ENCODE measurements at regions not wholly inside any gene's neighbourhood (a gene's known extent, or its start where the extent isn't known, plus 50 kb on each side); places are given as distances from the start of the nearest gene placed in this dataset.

DNA sequence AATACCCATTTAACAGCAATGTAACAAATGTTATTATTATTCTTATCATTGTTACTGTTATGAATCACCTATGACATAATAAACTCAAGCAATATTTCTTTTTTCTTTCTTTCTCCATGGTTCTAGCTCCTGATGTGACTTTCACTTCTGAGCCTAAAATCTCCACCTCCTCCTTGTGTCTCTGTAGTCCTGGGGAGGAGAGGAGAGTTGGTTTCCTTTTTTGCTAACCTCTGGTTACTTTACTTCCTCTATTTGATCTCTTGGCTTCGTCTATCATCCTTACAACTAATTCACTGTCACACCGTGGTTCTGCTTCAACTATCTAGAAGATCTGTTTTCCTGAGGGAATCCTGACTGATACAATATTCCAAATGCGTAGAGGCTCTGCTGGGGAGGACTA is 456.6 kb downstream of the VRK1 start:
- Mint-ChIP-seq H3K4me1 (peaks cover 26 to 34% (median 28%) of the 10 kb centered on the region in 3 donors), H3K27ac (no peak overlapping the region), H3K4me3 (peak overlapping the region in 1 of 3 donors; percentile 38), H3K27me3 (no peaks in the 10 kb centered on the region), H3K9me3 (no peaks in the 10 kb centered on the region), H3K36me3 (peaks cover 4% of the 10 kb centered on the region)
- no peaks in the 10 kb centered on the region for H3K9me3 ChIP-seq
- H3K27ac ChIP-seq (ENCODE audit: low read length): no peak overlapping the region
- WGBS (ENCODE audit: insufficient coverage): no CpG with 5 or more reads among the region's 3 CpGs
- no peak for DNase-seq
- ATAC-seq (replicated peaks in 1 of 4): no peak
- H3K4me1 ChIP-seq (ENCODE audit: control insufficient read depth in 1 of 2, extremely low read depth in 1 of 2, insufficient read depth in 2 of 2, low read length in 2 of 2): peaks cover 9 to 10% of the 10 kb centered on the region in 2 experiments
- H3K27me3 ChIP-seq (replicated peaks in 1 of 2; ENCODE audit: control insufficient read depth in 2 of 2, extremely low read depth in 1 of 2, insufficient read depth in 2 of 2, low read length in 1 of 2): no peaks in the 10 kb centered on the region
- H3K36me3 ChIP-seq (ENCODE audit: control insufficient read depth in 2 of 2, extremely low read depth in 1 of 2, insufficient read depth in 1 of 2, low read length in 1 of 2): no peaks in the 10 kb centered on the region
- no peak overlapping the region for H3K4me3 ChIP-seq (ENCODE audit: control insufficient read depth in 1 of 2, extremely low read depth in 1 of 2, low read length in 1 of 2)
- CTCF ChIA-PET: no interaction called here
- POLR2A ChIA-PET: no interaction called here

DNA sequence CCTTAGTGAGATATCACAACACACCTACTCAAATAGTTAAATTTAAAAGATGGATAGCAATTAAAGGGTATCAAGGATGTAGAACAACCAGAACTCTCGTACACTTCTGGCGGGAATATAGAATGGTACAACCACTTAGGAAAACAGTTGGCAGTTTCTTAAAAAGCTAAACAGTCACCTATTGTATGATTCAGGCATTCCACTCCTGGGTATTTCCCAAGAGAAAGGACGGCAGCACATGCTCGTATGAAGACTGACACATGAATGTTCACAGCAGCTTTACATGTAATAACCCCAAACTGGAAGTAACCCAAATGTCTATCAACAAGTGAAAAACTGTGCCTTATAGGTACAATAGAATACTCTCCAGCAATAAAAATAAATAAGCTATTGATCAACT is 465.2 kb downstream of the VRK1 start:
- peaks cover 0 to 5% (median 3%) of the 10 kb centered on the region in 3 donors for H3K9me3 Mint-ChIP-seq
- peaks cover 0 to 4% of the 10 kb centered on the region in 2 donors for H3K27me3 Mint-ChIP-seq
- Histone ChIP-seq H3K4me3 (ENCODE audit: control insufficient read depth in 1 of 2, extremely low read depth in 1 of 2, low read length in 1 of 2) (no peak overlapping the region), H3K9me3 (no peaks in the 10 kb centered on the region), H3K4me1 (ENCODE audit: control insufficient read depth in 1 of 2, extremely low read depth in 1 of 2, insufficient read depth in 2 of 2, low read length in 2 of 2) (no peaks in the 10 kb centered on the region), H3K36me3 (ENCODE audit: control insufficient read depth in 2 of 2, extremely low read depth in 1 of 2, insufficient read depth in 1 of 2, low read length in 1 of 2) (no peaks in the 10 kb centered on the region), H3K27me3 (replicated peaks in 1 of 2; ENCODE audit: control insufficient read depth in 2 of 2, extremely low read depth in 1 of 2, insufficient read depth in 2 of 2, low read length in 1 of 2) (no peaks in the 10 kb centered on the region), H3K27ac (ENCODE audit: low read length) (no peak overlapping the region)
- ATAC-seq (replicated peaks in 1 of 4): no peak
- CTCF ChIA-PET: interaction anchor here in 1 of 2 donors (0.6 kb wide), 1 partner anchor 522 kb away, joined by 4 read pairs; no protein-coding TSS in a partner anchor
- DNase-seq: no peak
- H3K4me3 Mint-ChIP-seq: no peak overlapping the region
- no peak overlapping the region for H3K27ac Mint-ChIP-seq
- 90% methylated on average over 2 of the region's 4 CpGs for WGBS (ENCODE audit: insufficient coverage)
- H3K36me3 Mint-ChIP-seq: no peaks in the 10 kb centered on the region
- H3K4me1 Mint-ChIP-seq: peaks cover 0 to 5% (median 0%) of the 10 kb centered on the region in 3 donors
- POLR2A ChIA-PET: interaction anchor here in 1 of 2 donors (0.5 to 0.6 kb wide), 2 partner anchors 11 to 47 kb away, joined by 4 to 7 read pairs; no protein-coding TSS in a partner anchor

DNA sequence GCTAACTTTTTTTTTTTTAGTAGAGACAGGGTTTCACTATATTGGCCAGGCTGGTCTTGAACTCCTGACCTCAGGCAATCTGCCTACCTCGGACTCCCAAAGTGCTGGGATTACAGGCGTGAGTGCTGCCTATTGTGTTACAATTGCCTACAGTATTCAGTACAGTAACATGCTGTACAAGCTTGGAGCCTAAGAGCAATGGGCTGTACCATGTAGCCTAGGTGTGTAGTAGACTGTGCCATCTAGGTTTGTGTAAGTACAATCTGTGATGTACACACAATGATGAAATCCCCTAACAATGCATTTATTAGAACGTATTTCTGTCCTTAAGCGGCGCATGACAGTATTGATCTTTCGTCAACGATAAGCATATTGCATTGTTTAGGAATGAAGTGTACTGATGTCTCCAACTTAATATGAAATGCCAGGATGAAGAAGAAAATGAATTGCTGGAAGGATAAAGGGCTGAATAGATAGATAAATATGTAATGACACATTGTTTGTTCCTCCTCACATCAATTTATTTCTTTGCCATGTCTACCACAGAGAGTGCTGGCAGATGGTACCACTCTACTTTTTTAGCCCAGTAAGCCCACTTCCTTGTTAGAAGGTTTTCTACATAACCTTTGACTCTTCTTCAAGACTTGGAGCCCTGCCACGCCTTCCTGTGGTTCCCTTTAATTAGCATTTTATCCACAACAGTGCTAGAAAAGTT is 467.5 kb downstream of the VRK1 start:
- ATAC-seq (replicated peaks in 1 of 4) (no peak), DNase-seq (no peak)
- WGBS (ENCODE audit: insufficient coverage): 77% methylated on average over 3 of the region's 8 CpGs
- CTCF ChIA-PET: interaction anchor here in 1 of 2 donors (0.6 kb wide), 1 partner anchor 42 kb away, joined by 3 read pairs; no protein-coding TSS in a partner anchor
- Mint-ChIP-seq H3K4me1 (peaks cover 0 to 5% (median 0%) of the 10 kb centered on the region in 3 donors), H3K36me3 (no peaks in the 10 kb centered on the region), H3K9me3 (peaks cover 0 to 5% (median 3%) of the 10 kb centered on the region in 3 donors), H3K27me3 (peaks cover 0 to 4% of the 10 kb centered on the region in 2 donors), H3K27ac (no peak overlapping the region), H3K4me3 (no peak overlapping the region)
- H3K4me1 ChIP-seq (ENCODE audit: control insufficient read depth in 1 of 2, extremely low read depth in 1 of 2, insufficient read depth in 2 of 2, low read length in 2 of 2): no peaks in the 10 kb centered on the region
- no peak overlapping the region for H3K27ac ChIP-seq (ENCODE audit: low read length)
- no peaks in the 10 kb centered on the region for H3K9me3 ChIP-seq
- POLR2A ChIA-PET: interaction anchor here in 1 of 2 donors (0.6 kb wide), 1 partner anchor 60 kb away, joined by 8 read pairs; no protein-coding TSS in a partner anchor
- H3K36me3 ChIP-seq (ENCODE audit: control insufficient read depth in 2 of 2, extremely low read depth in 1 of 2, insufficient read depth in 1 of 2, low read length in 1 of 2): no peaks in the 10 kb centered on the region
- no peaks in the 10 kb centered on the region for H3K27me3 ChIP-seq (replicated peaks in 1 of 2; ENCODE audit: control insufficient read depth in 2 of 2, extremely low read depth in 1 of 2, insufficient read depth in 2 of 2, low read length in 1 of 2)
- no peak overlapping the region for H3K4me3 ChIP-seq (ENCODE audit: control insufficient read depth in 1 of 2, extremely low read depth in 1 of 2, low read length in 1 of 2)

DNA sequence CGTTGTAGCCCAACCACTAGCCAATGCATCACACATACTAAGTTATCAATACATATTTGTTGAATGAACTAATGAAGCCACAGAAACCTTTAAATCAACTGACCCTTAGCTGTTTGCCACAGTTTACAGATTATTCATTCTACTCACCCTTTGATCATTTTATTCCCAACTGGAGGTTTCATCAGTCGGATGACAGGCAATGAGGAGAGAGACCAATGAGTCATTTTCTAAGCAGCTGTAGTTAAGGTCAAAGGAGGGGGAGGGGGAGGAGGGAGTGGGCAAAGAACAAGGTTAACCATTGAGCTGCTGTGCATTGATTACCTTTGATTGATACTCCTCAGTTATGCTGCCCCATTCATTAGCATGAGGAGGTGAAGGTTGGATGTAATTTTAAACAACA is 469.5 kb downstream of the VRK1 start:
- 88% methylated on average over 1 of the region's 2 CpGs for WGBS (ENCODE audit: insufficient coverage)
- POLR2A ChIA-PET: no interaction called here
- H3K36me3 Mint-ChIP-seq: no peaks in the 10 kb centered on the region
- no peak overlapping the region for H3K4me3 ChIP-seq (ENCODE audit: control insufficient read depth in 1 of 2, extremely low read depth in 1 of 2, low read length in 1 of 2)
- no peaks in the 10 kb centered on the region for H3K9me3 ChIP-seq
- no peaks in the 10 kb centered on the region for H3K4me1 ChIP-seq (ENCODE audit: control insufficient read depth in 1 of 2, extremely low read depth in 1 of 2, insufficient read depth in 2 of 2, low read length in 2 of 2)
- peaks cover 0 to 4% of the 10 kb centered on the region in 2 donors for H3K27me3 Mint-ChIP-seq
- H3K27me3 ChIP-seq (replicated peaks in 1 of 2; ENCODE audit: control insufficient read depth in 2 of 2, extremely low read depth in 1 of 2, insufficient read depth in 2 of 2, low read length in 1 of 2): no peaks in the 10 kb centered on the region
- no peak for DNase-seq
- H3K4me1 Mint-ChIP-seq: peaks cover 0 to 5% (median 0%) of the 10 kb centered on the region in 3 donors
- no peak overlapping the region for H3K27ac ChIP-seq (ENCODE audit: low read length)
- no peak overlapping the region for H3K4me3 Mint-ChIP-seq
- CTCF ChIA-PET: no interaction called here
- H3K9me3 Mint-ChIP-seq: peaks cover 0 to 5% (median 3%) of the 10 kb centered on the region in 3 donors
- no peaks in the 10 kb centered on the region for H3K36me3 ChIP-seq (ENCODE audit: control insufficient read depth in 2 of 2, extremely low read depth in 1 of 2, insufficient read depth in 1 of 2, low read length in 1 of 2)
- H3K27ac Mint-ChIP-seq: no peak overlapping the region
- no peak for ATAC-seq (replicated peaks in 1 of 4)

DNA sequence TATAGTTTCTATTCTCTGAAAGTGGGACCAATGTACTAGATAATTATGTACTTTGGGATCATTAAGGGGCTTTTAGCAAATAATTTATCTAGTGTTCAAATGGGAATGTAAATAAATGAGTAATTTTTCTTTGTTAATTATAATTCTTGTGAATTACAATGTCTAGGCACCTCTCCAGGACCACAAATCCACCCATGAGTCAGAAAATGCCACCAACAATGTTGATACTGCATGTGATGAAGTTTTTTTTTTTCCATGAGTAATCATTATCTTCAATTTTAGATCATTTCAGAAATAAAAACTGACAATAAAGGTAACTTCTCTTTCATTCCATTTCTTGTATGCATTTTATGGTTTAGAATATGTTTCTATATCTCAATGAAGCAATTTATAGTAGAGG is 470.3 kb downstream of the VRK1 start:
- ChIA-PET CTCF (no interaction called here), POLR2A (no interaction called here)
- Mint-ChIP-seq H3K36me3 (no peaks in the 10 kb centered on the region), H3K27me3 (peaks cover under 1 to 7% of the 10 kb centered on the region in 2 donors), H3K27ac (no peak overlapping the region), H3K4me1 (peaks cover 0 to 5% (median 0%) of the 10 kb centered on the region in 3 donors), H3K4me3 (no peak overlapping the region), H3K9me3 (no peaks in the 10 kb centered on the region)
- no peak for DNase-seq
- no peaks in the 10 kb centered on the region for H3K4me1 ChIP-seq (ENCODE audit: control insufficient read depth in 1 of 2, extremely low read depth in 1 of 2, insufficient read depth in 2 of 2, low read length in 2 of 2)
- no peak for ATAC-seq (replicated peaks in 1 of 4)
- no peaks in the 10 kb centered on the region for H3K36me3 ChIP-seq (ENCODE audit: control insufficient read depth in 2 of 2, extremely low read depth in 1 of 2, insufficient read depth in 1 of 2, low read length in 1 of 2)
- H3K9me3 ChIP-seq: no peaks in the 10 kb centered on the region
- H3K27ac ChIP-seq (ENCODE audit: low read length): no peak overlapping the region
- no peak overlapping the region for H3K4me3 ChIP-seq (ENCODE audit: control insufficient read depth in 1 of 2, extremely low read depth in 1 of 2, low read length in 1 of 2)
- H3K27me3 ChIP-seq (replicated peaks in 1 of 2; ENCODE audit: control insufficient read depth in 2 of 2, extremely low read depth in 1 of 2, insufficient read depth in 2 of 2, low read length in 1 of 2): no peaks in the 10 kb centered on the region

DNA sequence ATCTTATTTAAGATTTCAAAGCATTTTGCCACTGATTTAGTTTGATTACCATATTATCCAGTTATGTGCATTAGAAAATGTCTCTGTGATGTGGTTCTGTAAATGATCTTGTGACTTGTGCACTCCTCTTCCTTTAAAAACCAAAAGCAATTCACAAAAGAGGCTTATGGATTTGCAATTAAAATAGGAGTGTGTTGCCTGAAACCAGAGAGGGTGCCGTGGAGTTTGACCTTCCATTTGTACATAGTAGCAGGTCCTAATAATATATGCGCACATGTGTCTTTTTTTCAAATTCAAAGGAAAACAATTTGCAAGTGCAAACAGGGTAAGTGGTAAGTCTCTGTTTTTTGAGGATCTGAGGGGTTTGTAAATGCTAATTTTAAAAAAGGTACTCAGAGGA is 470.9 kb downstream of the VRK1 start:
- H3K4me1 ChIP-seq (ENCODE audit: control insufficient read depth in 1 of 2, extremely low read depth in 1 of 2, insufficient read depth in 2 of 2, low read length in 2 of 2): no peaks in the 10 kb centered on the region
- Mint-ChIP-seq H3K4me3 (no peak overlapping the region), H3K4me1 (peaks cover 0 to 5% (median 0%) of the 10 kb centered on the region in 3 donors), H3K27ac (no peak overlapping the region), H3K27me3 (peaks cover 2 to 12% of the 10 kb centered on the region in 2 donors), H3K36me3 (no peaks in the 10 kb centered on the region), H3K9me3 (no peaks in the 10 kb centered on the region)
- WGBS (ENCODE audit: insufficient coverage): 92% methylated on average over 2 of the region's 2 CpGs
- DNase-seq (no peak), ATAC-seq (replicated peaks in 1 of 4) (no peak)
- CTCF ChIA-PET: no interaction called here
- H3K27ac ChIP-seq (ENCODE audit: low read length): no peak overlapping the region
- POLR2A ChIA-PET: no interaction called here
- no peaks in the 10 kb centered on the region for H3K36me3 ChIP-seq (ENCODE audit: control insufficient read depth in 2 of 2, extremely low read depth in 1 of 2, insufficient read depth in 1 of 2, low read length in 1 of 2)
- no peaks in the 10 kb centered on the region for H3K27me3 ChIP-seq (replicated peaks in 1 of 2; ENCODE audit: control insufficient read depth in 2 of 2, extremely low read depth in 1 of 2, insufficient read depth in 2 of 2, low read length in 1 of 2)
- H3K4me3 ChIP-seq (ENCODE audit: control insufficient read depth in 1 of 2, extremely low read depth in 1 of 2, low read length in 1 of 2): no peak overlapping the region
- no peaks in the 10 kb centered on the region for H3K9me3 ChIP-seq
